Type B pancreatic cell (in vitro differentiated cells): ENCODE measurements at regions not wholly inside any gene's neighbourhood (a gene's known extent, or its start where the extent isn't known, plus 50 kb on each side); places are given as distances from the start of the nearest gene placed in this dataset.
A peak's percentile ranks its signal among the peaks of the same experiment; 100 is the strongest.

ENCODE experiments used
- DNase-seq: peaks from one replicate; pipeline ENCODE4 v3.0.0; 2021; ENCODE audit warnings: mixed read lengths; ENCODE audit not compliant: unreplicated experiment; ENCODE audit errors: extremely low spot score
- H3K27ac Mint-ChIP-seq: 2 replicates; pipeline ENCODE4 v1.8.0; 2021; ENCODE audit warnings: mild to moderate bottlenecking, mixed read lengths
- H3K27me3 Mint-ChIP-seq: 2 replicates; pipeline ENCODE4 v1.8.0; 2021; ENCODE audit warnings: mixed read lengths
- H3K36me3 Mint-ChIP-seq: 2 replicates; pipeline ENCODE4 v1.8.0; 2021; ENCODE audit warnings: mixed read lengths
- H3K4me1 Mint-ChIP-seq: one replicate; pipeline ENCODE4 v1.8.0; 2021; ENCODE audit warnings: mixed read lengths; ENCODE audit not compliant: unreplicated experiment
- H3K4me3 Mint-ChIP-seq: 2 replicates; pipeline ENCODE4 v1.8.0; 2021; ENCODE audit warnings: mild to moderate bottlenecking, mixed read lengths
- H3K9me3 Mint-ChIP-seq: 2 replicates; pipeline ENCODE4 v1.8.0; 2021; ENCODE audit warnings: mixed read lengths
- TF ChIP-seq, protein P1 (sequence below): fragments of 200-600 bp; sonication (generic); conservative IDR thresholded peaks from 2 replicates; pipeline ENCODE4 v1.5.0; 2021; ENCODE audit warnings: antibody characterized with exemption, mild to moderate bottlenecking

DNA sequence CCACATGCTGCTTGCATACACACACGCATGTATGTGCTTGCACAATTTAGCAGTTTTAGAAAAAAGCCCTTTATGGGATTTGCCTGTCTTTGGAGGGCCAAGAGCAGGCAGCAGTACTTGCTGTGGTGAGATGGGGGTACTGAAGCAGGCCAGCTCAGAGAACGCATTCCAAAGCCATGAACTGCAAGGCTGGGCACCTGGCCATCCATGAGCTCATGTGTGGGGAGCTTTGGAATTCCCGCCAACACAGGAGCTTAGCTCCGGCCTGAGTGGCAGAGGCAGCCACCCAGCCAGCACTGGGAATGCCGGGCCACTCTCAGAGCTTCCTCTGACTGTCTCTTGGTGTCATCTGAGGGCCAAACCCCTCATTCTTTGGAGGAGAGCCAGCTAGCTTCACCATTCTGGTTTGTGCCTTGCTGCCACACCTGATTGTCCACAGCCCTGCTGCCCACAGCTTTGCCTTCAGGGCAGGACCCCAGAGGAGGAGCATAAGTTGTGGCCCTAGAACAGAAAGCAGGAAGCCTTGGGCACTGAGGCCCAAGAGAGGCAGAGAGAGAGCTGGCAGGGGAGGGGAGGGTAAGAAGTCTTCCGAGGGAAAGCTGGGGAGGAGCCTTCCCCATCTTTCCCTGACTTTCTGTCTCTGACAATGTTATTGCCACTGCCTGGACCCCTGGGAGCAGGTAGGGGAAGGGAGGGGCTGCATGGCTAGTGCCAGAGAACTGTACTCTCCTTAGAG lies 92.1 kb upstream of the POU3F1 start:
- Mint-ChIP-seq H3K27me3 (peaks cover 72% of the 10 kb centered on the region), H3K9me3 (no peaks in the 10 kb centered on the region), H3K4me3 (no peak overlapping the region), H3K36me3 (no peaks in the 10 kb centered on the region), H3K4me1 (peaks cover 30% of the 10 kb centered on the region), H3K27ac (no peak overlapping the region)
- DNase-seq = no peak
- TF ChIP-seq, protein P1, sequence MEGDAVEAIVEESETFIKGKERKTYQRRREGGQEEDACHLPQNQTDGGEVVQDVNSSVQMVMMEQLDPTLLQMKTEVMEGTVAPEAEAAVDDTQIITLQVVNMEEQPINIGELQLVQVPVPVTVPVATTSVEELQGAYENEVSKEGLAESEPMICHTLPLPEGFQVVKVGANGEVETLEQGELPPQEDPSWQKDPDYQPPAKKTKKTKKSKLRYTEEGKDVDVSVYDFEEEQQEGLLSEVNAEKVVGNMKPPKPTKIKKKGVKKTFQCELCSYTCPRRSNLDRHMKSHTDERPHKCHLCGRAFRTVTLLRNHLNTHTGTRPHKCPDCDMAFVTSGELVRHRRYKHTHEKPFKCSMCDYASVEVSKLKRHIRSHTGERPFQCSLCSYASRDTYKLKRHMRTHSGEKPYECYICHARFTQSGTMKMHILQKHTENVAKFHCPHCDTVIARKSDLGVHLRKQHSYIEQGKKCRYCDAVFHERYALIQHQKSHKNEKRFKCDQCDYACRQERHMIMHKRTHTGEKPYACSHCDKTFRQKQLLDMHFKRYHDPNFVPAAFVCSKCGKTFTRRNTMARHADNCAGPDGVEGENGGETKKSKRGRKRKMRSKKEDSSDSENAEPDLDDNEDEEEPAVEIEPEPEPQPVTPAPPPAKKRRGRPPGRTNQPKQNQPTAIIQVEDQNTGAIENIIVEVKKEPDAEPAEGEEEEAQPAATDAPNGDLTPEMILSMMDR = peak; percentile 30

DNA sequence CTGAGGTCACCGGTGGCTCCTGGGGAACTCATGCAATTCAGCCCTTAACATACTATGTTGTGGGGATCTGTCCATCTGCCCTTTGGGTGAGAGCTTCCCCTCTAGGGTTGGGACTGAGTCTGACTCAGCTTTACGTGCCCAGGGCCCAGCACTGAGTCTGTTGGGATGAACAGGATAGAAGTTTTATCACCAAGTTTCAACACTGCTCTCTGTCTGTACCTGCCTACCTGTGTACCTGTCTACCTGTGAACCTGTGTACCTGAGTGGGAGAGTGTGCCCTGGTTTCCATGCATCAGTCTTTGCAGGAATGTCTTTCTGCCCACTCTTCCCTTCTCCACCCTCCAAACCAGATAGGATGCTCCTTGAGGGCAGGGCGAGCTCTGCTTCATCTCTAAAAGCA lies 90.6 kb upstream of the POU3F1 start:
- Mint-ChIP-seq H3K36me3 (no peaks in the 10 kb centered on the region), H3K4me3 (no peak overlapping the region), H3K27ac (no peak overlapping the region), H3K27me3 (peaks cover 65% of the 10 kb centered on the region), H3K9me3 (no peaks in the 10 kb centered on the region), H3K4me1 (peaks cover 37% of the 10 kb centered on the region)
- TF ChIP-seq, protein P1 = no peak
- no peak for DNase-seq

DNA sequence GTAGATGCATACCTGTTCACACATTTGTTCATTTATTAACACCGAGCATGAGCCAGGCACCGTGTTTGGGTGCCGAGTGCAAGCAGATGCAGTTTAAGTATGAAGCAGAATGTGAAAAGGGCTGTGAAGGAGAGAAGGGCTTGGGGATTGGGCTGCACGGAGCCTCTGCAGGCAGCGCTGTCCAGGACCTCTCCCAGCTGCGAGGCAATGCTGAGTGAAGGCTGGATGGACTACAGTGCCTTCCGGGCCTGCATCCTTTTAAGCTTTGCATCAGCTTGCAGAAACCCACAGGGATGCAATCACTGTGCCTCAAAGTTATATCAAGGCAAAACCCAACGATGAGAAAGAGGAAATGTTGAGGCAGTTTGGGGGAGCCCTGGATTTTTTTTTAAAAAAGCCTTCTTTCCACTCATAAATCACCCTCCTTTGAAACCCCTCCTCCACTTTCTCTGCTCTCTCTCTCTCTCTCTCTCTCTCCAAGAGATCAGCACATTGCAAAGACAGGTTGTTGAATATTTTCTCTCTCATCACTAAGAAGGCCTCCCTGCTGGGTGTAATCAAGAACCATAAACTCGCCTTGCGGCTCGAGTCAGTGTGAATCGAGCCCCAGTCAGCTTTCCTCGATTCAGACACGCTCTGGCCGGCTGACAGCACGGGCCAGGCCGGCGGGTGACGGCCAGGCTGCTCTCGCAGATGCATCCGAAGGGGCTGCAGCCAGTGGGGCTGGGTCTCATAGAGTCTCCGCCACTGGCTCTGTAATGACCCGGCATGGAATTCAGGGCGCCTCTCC lies 89.2 kb upstream of the POU3F1 start:
- TF ChIP-seq, protein P1 = no peak
- H3K9me3 Mint-ChIP-seq = no peaks in the 10 kb centered on the region
- peaks cover 66% of the 10 kb centered on the region for H3K27me3 Mint-ChIP-seq
- no peak for DNase-seq
- no peak overlapping the region for H3K27ac Mint-ChIP-seq
- H3K4me3 Mint-ChIP-seq = peak overlapping the region; percentile 11
- no peaks in the 10 kb centered on the region for H3K36me3 Mint-ChIP-seq
- peaks cover 40% of the 10 kb centered on the region for H3K4me1 Mint-ChIP-seq

DNA sequence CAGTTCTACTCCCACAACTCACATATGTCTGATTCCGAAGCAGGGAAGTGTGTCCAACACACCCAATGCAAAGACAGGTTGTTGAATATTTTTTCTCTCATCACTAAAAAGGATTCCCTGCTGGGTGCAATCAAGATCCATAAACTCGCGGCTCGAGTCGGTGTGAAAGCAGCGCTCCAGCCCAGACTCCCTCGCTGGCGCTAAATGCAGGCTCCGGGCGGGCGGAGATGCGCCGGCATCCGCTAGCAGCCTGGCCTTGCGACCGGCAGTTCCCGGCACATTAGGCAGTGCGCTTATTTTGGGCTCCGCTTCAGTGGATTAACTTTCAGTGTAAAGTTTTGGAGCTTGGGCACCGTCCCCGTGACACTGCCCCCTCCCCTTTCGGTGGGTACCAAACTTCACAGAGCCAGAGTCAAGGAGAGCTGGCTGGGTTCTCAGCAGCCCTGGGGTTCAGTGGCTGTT lies 87.7 kb upstream of the POU3F1 start:
- Mint-ChIP-seq H3K4me1 (peaks cover 28% of the 10 kb centered on the region), H3K27ac (no peak overlapping the region), H3K9me3 (no peaks in the 10 kb centered on the region), H3K27me3 (peaks cover 51% of the 10 kb centered on the region), H3K36me3 (no peaks in the 10 kb centered on the region), H3K4me3 (no peak overlapping the region)
- DNase-seq = no peak
- TF ChIP-seq, protein P1 = no peak

DNA sequence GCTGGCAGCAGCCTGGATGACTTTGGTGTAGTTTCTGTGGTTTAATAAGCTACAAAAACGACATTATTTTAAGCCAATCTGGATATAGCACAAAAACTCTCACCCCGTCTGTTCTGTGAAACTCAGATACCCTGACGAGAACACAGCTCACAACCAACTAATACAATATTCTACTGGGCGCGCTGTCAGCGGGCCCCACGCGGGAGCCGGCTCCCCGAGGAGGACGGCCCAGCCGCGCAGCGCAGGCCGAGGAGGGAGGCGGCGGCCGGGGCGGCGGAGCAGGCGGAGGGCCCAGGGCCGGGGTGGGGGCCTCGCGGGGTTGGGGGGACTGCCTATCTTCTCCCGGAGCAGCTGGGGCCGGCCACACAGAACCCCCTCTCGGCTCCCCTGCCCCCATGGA lies 87.2 kb upstream of the POU3F1 start:
- Mint-ChIP-seq H3K27me3 (peaks cover 49% of the 10 kb centered on the region), H3K9me3 (no peaks in the 10 kb centered on the region), H3K4me1 (peaks cover 28% of the 10 kb centered on the region), H3K4me3 (no peak overlapping the region), H3K36me3 (no peaks in the 10 kb centered on the region), H3K27ac (no peak overlapping the region)
- TF ChIP-seq, protein P1 = no peak
- DNase-seq = no peak
